ENCODE measurements at regions not wholly inside any gene's neighbourhood (a gene's known extent, or its start where the extent isn't known, plus 50 kb on each side); places are given as distances from the start of the nearest gene placed in this dataset.

DNA sequence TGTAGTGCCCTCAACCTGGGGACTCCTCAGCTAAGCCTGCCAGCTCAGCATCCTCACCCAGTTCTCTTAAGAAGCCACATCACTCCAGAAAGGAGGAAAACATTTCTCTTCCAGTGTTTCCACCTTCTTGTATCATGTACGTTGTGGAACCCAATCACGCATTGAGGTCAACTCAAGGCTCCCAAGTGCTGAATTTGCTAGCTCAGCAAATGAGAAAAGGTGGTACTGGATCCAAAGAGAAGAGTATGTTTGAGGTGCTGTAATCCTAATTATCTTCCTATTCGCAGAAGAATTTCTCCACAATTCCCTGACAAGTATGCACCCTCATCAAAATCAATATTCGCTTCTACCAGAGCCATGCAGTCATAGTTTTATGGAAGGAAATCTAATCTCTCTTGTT is 335.0 kb upstream of the C16orf82 start (continued):
- TF ChIP-seq SIN3B (IDR thresholded peaks at IDR 0.05; ENCODE audit: low read depth) (no peak), NUFIP1 (IDR thresholded peaks at IDR 0.05; ENCODE audit: partially characterized antibody) (no peak)
- TF ChIP-seq, protein P1, sequence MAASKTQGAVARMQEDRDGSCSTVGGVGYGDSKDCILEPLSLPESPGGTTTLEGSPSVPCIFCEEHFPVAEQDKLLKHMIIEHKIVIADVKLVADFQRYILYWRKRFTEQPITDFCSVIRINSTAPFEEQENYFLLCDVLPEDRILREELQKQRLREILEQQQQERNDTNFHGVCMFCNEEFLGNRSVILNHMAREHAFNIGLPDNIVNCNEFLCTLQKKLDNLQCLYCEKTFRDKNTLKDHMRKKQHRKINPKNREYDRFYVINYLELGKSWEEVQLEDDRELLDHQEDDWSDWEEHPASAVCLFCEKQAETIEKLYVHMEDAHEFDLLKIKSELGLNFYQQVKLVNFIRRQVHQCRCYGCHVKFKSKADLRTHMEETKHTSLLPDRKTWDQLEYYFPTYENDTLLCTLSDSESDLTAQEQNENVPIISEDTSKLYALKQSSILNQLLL (CRISPR knock-in tag; IDR thresholded peaks at IDR 0.05; ENCODE audit: borderline replicate concordance): no peak
- TF ChIP-seq, protein P2, sequence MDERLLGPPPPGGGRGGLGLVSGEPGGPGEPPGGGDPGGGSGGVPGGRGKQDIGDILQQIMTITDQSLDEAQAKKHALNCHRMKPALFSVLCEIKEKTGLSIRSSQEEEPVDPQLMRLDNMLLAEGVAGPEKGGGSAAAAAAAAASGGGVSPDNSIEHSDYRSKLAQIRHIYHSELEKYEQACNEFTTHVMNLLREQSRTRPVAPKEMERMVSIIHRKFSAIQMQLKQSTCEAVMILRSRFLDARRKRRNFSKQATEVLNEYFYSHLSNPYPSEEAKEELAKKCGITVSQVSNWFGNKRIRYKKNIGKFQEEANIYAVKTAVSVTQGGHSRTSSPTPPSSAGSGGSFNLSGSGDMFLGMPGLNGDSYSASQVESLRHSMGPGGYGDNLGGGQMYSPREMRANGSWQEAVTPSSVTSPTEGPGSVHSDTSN (CRISPR knock-in tag; IDR thresholded peaks at IDR 0.05; ENCODE audit: low read depth): no peak
- TF ChIP-seq, protein P2 (tag; conservative IDR thresholded peaks at IDR 0.05; ENCODE audit: low read depth): no peak
- TF ChIP-seq, protein P3, sequence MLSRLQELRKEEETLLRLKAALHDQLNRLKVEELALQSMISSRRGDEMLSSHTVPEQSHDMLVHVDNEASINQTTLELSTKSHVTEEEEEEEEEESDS (CRISPR knock-in tag; IDR thresholded peaks at IDR 0.05): no peak
- TF ChIP-seq, protein P4, sequence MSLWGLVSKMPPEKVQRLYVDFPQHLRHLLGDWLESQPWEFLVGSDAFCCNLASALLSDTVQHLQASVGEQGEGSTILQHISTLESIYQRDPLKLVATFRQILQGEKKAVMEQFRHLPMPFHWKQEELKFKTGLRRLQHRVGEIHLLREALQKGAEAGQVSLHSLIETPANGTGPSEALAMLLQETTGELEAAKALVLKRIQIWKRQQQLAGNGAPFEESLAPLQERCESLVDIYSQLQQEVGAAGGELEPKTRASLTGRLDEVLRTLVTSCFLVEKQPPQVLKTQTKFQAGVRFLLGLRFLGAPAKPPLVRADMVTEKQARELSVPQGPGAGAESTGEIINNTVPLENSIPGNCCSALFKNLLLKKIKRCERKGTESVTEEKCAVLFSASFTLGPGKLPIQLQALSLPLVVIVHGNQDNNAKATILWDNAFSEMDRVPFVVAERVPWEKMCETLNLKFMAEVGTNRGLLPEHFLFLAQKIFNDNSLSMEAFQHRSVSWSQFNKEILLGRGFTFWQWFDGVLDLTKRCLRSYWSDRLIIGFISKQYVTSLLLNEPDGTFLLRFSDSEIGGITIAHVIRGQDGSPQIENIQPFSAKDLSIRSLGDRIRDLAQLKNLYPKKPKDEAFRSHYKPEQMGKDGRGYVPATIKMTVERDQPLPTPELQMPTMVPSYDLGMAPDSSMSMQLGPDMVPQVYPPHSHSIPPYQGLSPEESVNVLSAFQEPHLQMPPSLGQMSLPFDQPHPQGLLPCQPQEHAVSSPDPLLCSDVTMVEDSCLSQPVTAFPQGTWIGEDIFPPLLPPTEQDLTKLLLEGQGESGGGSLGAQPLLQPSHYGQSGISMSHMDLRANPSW (CRISPR knock-in tag; IDR thresholded peaks at IDR 0.05): no peak
